ENCODE measurements at regions not wholly inside any gene's neighbourhood (a gene's known extent, or its start where the extent isn't known, plus 50 kb on each side); places are given as distances from the start of the nearest gene placed in this dataset.
"Not testable (repeated sequence)": the region's sequence is repeated elsewhere in the genome, so short reads cannot be mapped to it uniquely, and the experiment has no call there.

GRCh38 chr4:86413426-86413825, 53.6 kb upstream of the MAPK10 start:
- DNase-seq: not testable (repeated sequence)

- DNase-seq: no peak
These were observed 54.8 kb upstream of the MAPK10 start for GRCh38 chr4:86414686-86415085.

DNA sequence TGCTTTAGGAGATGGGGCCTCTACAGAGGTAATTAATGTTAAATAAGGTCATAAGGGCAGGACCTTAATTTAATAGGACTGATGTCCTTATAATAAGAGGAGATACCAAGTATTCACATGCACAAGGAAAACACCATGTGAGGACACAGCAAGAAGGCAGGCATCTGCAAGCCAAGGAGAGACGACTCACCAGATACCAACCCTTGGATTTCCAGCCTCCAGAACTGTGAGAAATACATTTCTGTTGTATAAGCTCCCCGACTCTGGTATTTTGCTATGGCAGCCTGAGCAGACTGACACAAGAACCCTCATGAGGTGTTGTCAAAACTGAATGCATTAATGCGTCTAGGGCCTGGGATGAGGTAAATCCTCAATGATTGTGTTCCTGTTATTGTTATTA, 56.2 kb upstream of the MAPK10 start:
- no peak for DNase-seq

GRCh38 chr4:86421461-86421860, 61.6 kb upstream of the MAPK10 start:
- DNase-seq: no peak

DNA sequence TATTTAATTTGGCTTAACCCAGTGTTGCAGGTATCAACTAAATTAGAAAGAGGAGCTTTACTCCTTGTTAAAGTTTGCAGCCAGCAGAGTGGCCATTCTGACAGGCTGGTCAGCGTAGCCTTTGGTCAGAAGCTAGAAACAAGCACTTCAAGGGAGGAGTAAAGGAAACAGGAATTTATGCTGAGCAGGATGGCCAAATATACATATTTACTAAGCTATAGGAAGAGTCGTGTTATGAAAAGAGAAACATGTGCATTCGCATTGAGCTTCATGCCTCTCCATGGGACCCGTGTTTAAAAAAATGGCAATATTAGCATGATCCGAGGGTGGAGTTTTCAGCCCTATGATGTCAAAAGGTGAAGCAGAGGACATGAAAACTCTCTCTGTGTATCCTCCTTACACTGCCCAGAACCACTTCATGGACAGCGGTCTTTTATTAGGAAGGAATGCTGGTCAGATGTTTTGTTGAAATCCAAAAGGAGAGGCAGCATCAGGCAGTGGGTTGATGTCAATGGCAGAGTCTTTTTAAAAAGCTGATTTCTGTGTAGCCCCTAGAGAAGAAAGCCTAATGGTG, 71.8 kb upstream of the MAPK10 start:
- DNase-seq: no peak

GRCh38 chr4:86432559-86433134, 72.8 kb upstream of the MAPK10 start:
- DNase-seq: no peak

DNA sequence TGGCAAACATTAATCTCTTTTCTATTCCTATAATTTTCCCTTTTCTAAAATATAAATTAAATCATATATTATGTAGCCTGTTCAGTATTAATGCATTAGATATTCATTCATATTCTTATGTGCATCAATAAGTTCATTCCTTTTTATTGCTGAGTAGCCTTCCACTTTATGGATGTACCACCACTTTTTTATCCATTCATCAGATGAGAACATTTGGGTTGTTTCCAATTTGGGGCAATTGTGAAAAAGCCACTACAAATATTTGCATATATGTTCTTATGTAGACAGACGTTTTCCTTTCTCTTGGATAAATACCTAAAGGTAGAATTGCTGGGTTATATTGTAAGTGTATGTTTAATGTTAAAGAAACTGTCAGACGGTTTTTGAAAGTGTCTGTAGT, 79.4 kb upstream of the MAPK10 start:
- DNase-seq: no peak

GRCh38 chr4:86441175-86441936, 81.5 kb upstream of the MAPK10 start:
- DNase-seq: no peak

GRCh38 chr4:86442881-86443280, 83.0 kb upstream of the MAPK10 start:
- DNase-seq: no peak

DNA sequence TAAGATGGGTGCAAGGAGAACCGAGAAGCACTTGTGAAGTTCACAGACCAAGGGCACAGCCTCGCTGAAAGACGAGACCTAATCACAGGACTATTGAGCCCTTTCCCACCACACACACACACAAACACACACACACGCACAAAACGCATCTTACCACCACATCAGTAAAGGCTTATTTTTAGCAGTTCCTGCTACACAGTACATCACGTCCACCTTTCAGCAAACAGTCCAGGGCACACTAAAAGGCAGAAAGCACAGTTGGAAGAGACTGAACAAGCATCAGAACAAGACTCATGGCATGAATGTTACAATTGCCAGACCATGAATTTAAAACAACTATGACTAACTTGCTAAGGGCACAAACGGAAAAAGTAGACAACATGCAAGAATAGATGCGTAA, 83.6 kb upstream of the MAPK10 start:
- no peak for DNase-seq

GRCh38 chr4:86446996-86447395, 87.1 kb upstream of the MAPK10 start:
- no peak for DNase-seq

DNA sequence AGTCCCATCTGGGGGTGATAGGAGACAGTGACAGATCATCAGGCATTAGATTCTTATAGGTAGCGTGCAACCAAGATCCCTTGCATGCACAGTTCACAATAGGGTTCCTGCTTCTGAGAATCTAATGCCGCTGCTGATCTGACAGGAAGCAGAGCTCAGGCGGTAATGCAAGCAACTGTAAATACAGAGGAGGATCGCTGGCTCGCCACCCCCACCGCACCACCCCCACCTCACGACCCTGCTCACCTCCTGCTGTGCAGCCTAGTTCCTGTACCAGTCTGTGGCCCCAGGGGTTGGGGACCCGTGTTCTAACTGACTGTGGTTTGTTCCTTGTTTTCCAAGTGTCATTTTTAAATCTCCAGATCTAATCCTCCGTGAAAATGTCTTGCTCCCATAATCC, 89.0 kb upstream of the MAPK10 start:
- no peak for DNase-seq

DNA sequence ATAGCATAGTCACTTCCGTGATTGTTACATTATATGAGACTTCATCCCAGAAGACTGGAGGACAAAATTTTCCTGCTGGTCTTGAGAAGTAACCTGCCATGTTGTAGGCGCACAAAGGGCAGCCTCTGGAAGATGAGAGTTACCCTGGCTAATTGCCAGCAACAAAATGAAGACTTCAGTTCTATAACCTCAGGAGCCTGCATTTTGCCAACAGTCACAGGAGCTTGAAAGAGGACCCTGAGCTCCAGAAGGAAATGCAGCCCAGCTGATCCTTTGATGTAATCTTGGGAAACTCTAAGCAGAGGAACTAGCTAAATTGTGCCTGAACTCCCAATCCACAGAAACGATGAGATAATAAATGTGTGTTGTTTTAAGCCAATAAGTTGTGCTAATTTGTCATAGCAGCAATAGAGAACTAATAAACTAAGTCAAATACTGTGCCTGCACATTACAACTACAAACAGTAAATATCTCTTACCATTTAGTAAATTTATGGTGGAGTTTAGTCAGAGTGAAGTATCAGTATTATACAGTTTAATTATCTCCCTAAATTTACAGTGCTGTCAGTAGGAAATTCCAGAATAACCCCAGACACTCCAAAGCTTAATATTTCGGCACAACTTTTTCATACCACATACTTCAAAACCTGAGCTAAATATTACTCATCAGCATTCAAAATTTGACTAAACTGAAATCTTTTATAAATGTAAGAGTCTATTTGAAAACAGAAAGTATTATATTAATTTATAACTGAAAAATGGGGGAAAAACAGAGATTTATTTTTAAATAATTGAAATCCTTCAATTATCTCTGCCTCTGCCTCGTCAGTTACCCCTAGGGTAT, 90.1 kb upstream of the MAPK10 start:
- no peak for DNase-seq

GRCh38 chr4:86450861-86451260, 91.0 kb upstream of the MAPK10 start:
- DNase-seq: no peak

DNA sequence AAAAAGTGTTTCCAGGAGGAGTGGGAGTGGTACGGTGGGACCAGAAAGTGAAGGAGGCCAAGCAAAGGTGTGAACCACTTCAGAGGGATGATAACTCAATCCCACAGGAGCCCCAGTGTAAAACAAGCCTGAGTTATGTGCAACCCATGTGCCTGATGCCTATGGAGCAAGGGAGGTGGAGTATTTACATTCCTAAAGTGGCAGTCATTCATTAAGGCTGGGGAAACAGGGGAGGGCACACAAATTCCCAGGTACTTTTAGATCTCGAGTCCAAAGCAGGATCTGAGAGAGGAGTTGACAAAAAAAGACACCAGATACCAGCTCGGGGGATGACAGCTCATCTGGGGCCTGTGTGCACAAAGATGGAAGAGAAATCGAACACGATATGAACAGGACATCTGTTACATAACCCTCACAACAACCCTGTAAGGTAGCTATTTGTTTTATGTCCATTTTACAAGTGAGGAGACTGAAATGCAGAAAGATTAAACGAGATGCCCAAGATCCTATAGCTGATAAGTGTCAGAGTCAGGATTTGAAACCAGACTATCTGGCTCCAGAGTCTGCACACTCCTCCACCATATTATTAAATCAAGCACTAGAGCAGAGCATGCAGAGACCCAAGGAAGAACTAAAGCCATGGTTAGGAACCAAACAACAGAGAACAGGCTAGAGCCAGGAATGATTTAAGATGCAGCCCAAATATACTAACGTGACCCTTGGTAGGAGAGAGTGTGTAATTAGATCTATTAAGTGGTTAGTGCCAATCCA, 91.9 kb upstream of the MAPK10 start:
- DNase-seq: no peak

- DNase-seq: no peak
These were observed 92.6 kb upstream of the MAPK10 start for GRCh38 chr4:86452422-86452891.

DNA sequence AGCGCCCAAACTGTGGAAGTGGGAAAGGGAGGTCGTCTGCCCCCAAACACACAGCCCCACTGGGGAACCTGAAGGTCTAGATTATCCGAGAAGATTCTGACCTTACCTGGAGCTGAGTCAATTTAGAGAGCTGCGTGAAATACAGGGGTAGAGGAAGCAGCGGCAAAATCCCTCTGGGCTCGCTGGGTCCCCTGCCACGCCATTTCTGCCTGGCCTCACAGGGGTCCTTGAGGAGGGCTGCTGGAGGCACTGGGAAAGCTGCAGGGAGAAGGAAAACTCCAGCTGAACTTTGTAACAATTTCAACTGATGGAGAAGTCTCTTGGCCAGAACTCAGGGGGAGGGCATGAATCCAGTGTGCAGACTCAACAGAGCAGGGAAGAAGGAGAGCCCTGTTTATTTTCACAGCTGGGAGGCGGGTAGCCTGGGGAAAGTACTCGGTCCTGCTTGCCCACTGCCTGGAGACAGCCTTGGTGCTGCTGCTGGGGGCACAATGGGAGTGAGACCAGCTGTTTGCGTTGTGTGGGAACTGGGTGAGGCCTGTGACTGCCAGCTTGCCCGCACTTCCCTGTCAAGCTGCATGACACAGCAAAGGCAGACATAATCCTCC, 93.2 kb upstream of the MAPK10 start:
- no peak for DNase-seq

GRCh38 chr4:86453611-86454072, 93.8 kb upstream of the MAPK10 start:
- not testable (repeated sequence) for DNase-seq

DNA sequence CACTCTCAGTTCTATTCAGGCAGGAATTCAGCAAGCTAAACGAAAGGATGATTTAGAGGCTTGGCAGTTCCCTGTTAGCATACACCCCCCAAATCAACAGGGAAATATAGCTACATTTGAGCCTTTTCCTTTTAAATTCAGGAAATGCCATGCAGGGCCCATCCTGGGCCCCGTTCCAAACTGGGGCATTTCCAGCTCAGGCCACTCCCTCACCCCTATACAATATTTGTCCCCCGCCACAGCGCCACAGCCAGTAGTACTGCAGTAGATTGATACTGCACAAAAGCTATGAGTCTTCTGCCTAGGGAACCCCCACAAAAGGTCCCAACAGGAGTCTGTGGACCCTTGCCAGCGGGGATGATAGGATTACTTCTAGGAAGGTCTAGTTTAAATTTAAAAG, 102.0 kb upstream of the MAPK10 start:
- DNase-seq: no peak

GRCh38 chr4:86472377-86473019, 112.6 kb upstream of the MAPK10 start:
- no peak for DNase-seq

GRCh38 chr4:86478151-86478550, 116.0 kb upstream of the PTPN13 start:
- not testable (repeated sequence) for DNase-seq

GRCh38 chr4:86481440-86481839, 112.7 kb upstream of the PTPN13 start:
- DNase-seq: no peak
